Peyer's patch (tissue), 4 donors: ENCODE measurements at regions not wholly inside any gene's neighbourhood (a gene's known extent, or its start where the extent isn't known, plus 50 kb on each side); places are given as distances from the start of the nearest gene placed in this dataset.

Experiments
- DNase-seq, 3 donors: peaks; one replicate each; pipeline ENCODE4 v3.0.0-alpha.2; 2017 to 2019
- H3K27ac ChIP-seq, 4 donors: fragments of 200-600 bp; sonication (generic); one replicate each; pipeline ENCODE4 v1.5.1; 2016 to 2019
- H3K27me3 ChIP-seq, 2 donors: fragments of 200-600 bp; sonication (generic); one replicate each; pipeline ENCODE4 v1.5.1; 2019
- H3K36me3 ChIP-seq, 3 donors: fragments of 200-600 bp; sonication (generic); one replicate each; pipeline ENCODE4 v1.5.1; 2016 to 2019
- H3K4me1 ChIP-seq, 4 donors: fragments of 200-600 bp; sonication (generic); one replicate each; pipeline ENCODE4 v1.5.1; 2016 to 2019
- H3K4me3 ChIP-seq, 4 donors: fragments of 200-600 bp; sonication (generic); 1 replicate in 3 of 4; 2 replicates in 1 of 4; pipeline ENCODE4 v1.5.1; 2016 to 2019; ENCODE audit warnings: mild to moderate bottlenecking in 1 of 4
- H3K9me3 ChIP-seq, 4 donors: fragments of 200-600 bp; sonication (generic); one replicate each; pipeline ENCODE4 v1.5.1; 2016 to 2019; ENCODE audit warnings: mild to moderate bottlenecking in 1 of 4
- POLR2A ChIP-seq, 2 donors: fragments of 450-650 bp; IDR thresholded peaks; one replicate each; pipeline ENCODE4 v1.5.1; 2017; ENCODE audit warnings: antibody characterized with exemption in 2 of 2, mild to moderate bottlenecking in 2 of 2, moderate library complexity in 2 of 2
- TF ChIP-seq, protein P1 (sequence below), 6 experiments: fragments of 450-650 bp in 4 of 6; fragments of 200-600 bp in 2 of 6; sonication (generic) in 1 of 6; IDR thresholded peaks; one replicate each; pipeline ENCODE4 v1.5.1; 2017 to 2019; ENCODE audit warnings: antibody characterized with exemption in 6 of 6, mild to moderate bottlenecking in 3 of 6, moderate library complexity in 1 of 6

DNA sequence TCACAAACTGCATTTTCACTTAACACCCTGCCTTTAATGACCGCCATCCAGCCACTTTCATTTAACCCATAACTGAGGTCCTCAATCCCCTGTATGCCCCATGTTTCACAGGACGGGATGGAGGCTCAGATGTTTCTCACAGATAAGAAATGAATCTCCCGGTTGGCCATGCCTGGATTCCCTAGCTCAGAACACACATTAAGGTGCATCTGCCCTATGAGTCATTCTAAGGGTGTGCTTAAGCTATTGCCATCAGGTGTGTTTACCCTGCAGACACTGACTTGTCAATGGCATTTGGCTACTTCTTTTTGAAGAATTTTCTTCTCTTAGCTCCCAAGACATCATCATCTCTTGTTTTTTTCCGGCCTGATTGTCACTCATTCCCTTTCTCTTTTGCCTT lies 222.6 kb upstream of the SMIM31 start:
- Histone ChIP-seq H3K27ac (no peak overlapping the region), H3K36me3 (no peaks in the 10 kb centered on the region), H3K27me3 (no peaks in the 10 kb centered on the region), H3K9me3 (no peaks in the 10 kb centered on the region), H3K4me1 (no peaks in the 10 kb centered on the region), H3K4me3 (no peak overlapping the region)
- DNase-seq = no peak
- TF ChIP-seq, protein P1, sequence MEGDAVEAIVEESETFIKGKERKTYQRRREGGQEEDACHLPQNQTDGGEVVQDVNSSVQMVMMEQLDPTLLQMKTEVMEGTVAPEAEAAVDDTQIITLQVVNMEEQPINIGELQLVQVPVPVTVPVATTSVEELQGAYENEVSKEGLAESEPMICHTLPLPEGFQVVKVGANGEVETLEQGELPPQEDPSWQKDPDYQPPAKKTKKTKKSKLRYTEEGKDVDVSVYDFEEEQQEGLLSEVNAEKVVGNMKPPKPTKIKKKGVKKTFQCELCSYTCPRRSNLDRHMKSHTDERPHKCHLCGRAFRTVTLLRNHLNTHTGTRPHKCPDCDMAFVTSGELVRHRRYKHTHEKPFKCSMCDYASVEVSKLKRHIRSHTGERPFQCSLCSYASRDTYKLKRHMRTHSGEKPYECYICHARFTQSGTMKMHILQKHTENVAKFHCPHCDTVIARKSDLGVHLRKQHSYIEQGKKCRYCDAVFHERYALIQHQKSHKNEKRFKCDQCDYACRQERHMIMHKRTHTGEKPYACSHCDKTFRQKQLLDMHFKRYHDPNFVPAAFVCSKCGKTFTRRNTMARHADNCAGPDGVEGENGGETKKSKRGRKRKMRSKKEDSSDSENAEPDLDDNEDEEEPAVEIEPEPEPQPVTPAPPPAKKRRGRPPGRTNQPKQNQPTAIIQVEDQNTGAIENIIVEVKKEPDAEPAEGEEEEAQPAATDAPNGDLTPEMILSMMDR (IDR thresholded peaks at IDR 0.05) = no peak
- TF ChIP-seq POLR2A (IDR thresholded peaks at IDR 0.05) = no peak

DNA sequence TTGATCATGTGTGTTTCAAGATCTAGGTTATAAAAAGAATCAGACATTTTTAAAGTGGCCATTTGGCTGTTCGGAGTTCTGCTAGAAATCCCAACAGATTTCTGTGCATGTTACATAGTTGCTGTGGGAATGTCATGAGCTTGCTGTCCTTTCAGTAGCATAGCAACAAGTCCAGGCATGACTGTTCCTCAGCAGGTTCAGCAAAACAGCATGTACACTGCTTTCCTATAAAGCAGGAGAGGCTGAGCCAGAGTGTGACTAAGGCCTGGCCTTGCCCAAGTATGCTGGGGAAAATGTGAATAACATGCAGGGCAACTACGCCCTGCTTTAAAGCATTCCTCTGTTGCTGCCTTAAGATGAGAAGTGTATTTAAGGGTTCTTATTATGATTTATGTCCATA lies 217.1 kb upstream of the SMIM31 start:
- Histone ChIP-seq H3K27ac (no peak overlapping the region), H3K4me1 (no peaks in the 10 kb centered on the region), H3K9me3 (no peaks in the 10 kb centered on the region), H3K36me3 (no peaks in the 10 kb centered on the region), H3K27me3 (no peaks in the 10 kb centered on the region), H3K4me3 (no peak overlapping the region)
- DNase-seq = no peak
- TF ChIP-seq, protein P1 (IDR thresholded peaks at IDR 0.05) = no peak
- TF ChIP-seq POLR2A (IDR thresholded peaks at IDR 0.05) = no peak

DNA sequence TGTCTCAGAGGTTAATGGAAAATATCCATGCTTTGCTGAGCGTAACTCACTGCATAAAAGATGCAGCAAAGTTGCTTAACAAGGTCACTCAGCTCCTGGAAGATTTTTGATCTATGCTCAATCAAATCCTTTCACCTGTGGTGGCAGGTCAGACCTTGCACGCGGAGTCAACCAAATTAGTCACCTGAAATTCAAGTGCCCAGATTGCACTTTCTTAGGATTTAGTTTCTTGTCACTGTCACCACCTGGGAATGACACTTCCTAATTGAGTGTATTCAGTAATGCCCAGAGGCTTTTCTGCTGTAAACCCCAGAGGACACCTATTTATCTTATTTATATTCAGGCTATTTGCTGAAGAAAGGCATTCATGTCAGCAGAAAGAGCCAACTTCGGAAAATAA lies 215.8 kb upstream of the SMIM31 start:
- Histone ChIP-seq H3K4me1 (no peaks in the 10 kb centered on the region), H3K4me3 (no peak overlapping the region), H3K27me3 (no peaks in the 10 kb centered on the region), H3K36me3 (no peaks in the 10 kb centered on the region), H3K27ac (no peak overlapping the region), H3K9me3 (no peaks in the 10 kb centered on the region)
- TF ChIP-seq POLR2A (IDR thresholded peaks at IDR 0.05) = no peak
- TF ChIP-seq, protein P1 (IDR thresholded peaks at IDR 0.05) = no peak
- no peak for DNase-seq

DNA sequence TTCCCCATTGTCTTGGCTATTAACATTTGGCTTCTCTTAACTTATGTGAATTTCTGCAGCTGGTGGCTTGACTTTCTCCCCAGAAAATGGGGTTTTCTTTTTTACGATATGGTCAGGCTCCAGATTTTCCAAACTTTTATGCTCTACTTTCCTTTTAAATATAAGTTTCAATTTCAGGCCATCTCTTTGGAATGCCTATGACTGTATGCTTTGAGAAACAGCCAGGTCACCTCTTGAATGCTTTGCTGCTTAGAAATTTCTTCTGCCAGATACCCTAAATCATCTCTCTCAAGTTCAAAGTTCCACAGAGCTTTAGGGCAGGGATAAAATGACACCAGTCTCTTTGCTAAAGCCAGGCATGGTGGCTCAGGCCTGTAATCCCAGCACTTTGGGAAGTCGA lies 212.9 kb upstream of the SMIM31 start:
- H3K4me3 ChIP-seq = no peak overlapping the region
- H3K36me3 ChIP-seq = no peaks in the 10 kb centered on the region
- H3K27me3 ChIP-seq = no peaks in the 10 kb centered on the region
- H3K9me3 ChIP-seq = no peaks in the 10 kb centered on the region
- no peaks in the 10 kb centered on the region for H3K4me1 ChIP-seq
- no peak for DNase-seq
- no peak overlapping the region for H3K27ac ChIP-seq
- no peak for TF ChIP-seq POLR2A (IDR thresholded peaks at IDR 0.05)

DNA sequence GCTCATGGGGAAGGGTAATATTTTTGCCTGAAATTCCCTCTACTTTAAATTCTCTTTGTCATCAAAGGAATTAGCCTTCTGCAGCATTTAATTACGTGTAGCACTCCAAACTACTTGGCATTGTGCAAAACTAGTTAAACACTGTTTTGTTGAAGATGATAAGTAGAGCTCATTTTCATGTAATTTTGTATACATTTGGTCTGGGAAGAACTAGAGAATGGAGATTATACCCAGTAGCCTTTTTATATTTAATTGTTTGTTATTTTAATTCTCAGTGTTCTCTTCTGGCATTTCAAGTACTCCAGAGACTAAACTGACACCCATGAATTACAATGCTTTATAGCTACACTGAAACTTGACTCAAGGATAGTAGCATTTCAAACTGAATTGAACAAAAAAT lies 211.5 kb upstream of the SMIM31 start:
- TF ChIP-seq, protein P1 (IDR thresholded peaks at IDR 0.05) = no peak
- no peak for TF ChIP-seq POLR2A (IDR thresholded peaks at IDR 0.05)
- Histone ChIP-seq H3K27ac (no peak overlapping the region), H3K9me3 (no peaks in the 10 kb centered on the region), H3K27me3 (no peaks in the 10 kb centered on the region), H3K4me1 (no peaks in the 10 kb centered on the region), H3K36me3 (no peaks in the 10 kb centered on the region), H3K4me3 (no peak overlapping the region)
- DNase-seq = no peak

DNA sequence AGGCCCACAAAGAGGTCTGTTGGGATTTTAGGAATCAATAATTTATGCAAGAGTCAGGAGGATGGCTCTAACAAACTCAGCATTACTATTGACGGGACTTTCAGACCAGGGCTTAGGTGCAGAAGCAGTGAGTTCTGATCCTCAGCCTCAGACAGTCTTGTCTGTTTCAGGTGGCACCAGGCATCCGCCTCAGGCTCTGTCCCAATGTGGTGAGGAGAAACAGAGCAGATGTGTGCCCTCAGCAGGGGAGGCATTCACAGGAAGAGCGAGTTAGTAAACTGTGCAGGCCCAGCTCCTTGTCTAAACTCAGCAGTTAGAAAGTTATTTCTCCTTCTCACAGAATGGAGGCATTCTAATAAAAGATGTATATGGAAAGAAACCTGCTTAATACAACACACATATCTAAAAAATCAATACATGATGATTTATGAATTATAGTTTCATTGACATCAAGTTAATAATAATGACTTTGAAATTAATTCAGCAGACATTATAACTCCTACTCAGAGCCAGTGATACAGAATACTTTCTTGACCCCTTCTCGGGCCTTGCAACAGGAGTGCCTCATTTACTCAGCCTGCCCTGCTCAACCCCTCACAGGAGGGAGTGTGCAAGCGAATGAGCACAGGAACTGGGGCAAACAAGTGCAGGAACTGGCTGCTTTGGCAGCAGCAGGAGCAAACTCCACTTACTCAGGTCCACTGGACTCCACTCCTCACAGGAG lies 202.8 kb upstream of the SMIM31 start:
- no peaks in the 10 kb centered on the region for H3K9me3 ChIP-seq
- H3K4me1 ChIP-seq = no peaks in the 10 kb centered on the region
- H3K27ac ChIP-seq = no peak overlapping the region
- H3K4me3 ChIP-seq = no peak overlapping the region
- no peak for DNase-seq
- H3K27me3 ChIP-seq = no peaks in the 10 kb centered on the region
- no peak for TF ChIP-seq POLR2A (IDR thresholded peaks at IDR 0.05)
- TF ChIP-seq, protein P1 (IDR thresholded peaks at IDR 0.05) = no peak
- H3K36me3 ChIP-seq = no peaks in the 10 kb centered on the region
